ENCODE measurements at regions not wholly inside any gene's neighbourhood (a gene's known extent, or its start where the extent isn't known, plus 50 kb on each side); places are given as distances from the start of the nearest gene placed in this dataset.

DNA sequence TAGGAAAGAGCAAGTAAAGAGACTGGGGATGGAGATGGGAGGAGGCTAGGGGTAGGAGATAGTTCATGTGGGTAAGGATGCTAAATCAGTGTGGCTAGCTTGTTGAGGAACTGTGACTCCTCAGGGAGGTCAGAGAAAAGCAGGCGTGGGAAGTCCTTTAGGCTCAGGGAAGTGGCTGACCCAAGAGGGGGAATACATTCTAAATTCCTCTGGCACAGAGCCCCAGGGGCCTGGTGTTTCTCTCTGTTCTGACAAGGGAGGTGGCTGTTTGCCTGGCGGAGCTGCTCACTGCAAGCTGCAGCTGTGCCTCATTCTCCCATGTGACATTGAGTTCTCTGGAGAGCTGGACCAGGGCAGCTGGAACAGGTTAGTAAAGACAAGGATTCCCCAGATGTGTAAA is 152.2 kb upstream of the SLC38A2 start:
- H3K9ac ChIP-seq (ENCODE audit: low read length) = peak overlapping the region; percentile 57
- DNase-seq (ENCODE audit: low read depth) = peak; percentile 92
- H3K9me3 ChIP-seq (ENCODE audit: control insufficient read depth, low read length) = no peaks in the 10 kb centered on the region
- H3K27me3 ChIP-seq (replicated peaks; ENCODE audit: control insufficient read depth, insufficient read depth, low read length) = no peaks in the 10 kb centered on the region
- H3K4me3 ChIP-seq (ENCODE audit: low read length) = no peak overlapping the region
- no peaks in the 10 kb centered on the region for H3K36me3 ChIP-seq (ENCODE audit: control insufficient read depth, insufficient read depth, low read length, severe bottlenecking)
- H3K4me1 ChIP-seq (ENCODE audit: control insufficient read depth, insufficient read depth, low read length) = peaks cover 42% of the 10 kb centered on the region

- Histone ChIP-seq H3K4me1 (ENCODE audit: control insufficient read depth, insufficient read depth, low read length) (peaks cover 48% of the 10 kb centered on the region), H3K9me3 (ENCODE audit: control insufficient read depth, low read length) (no peaks in the 10 kb centered on the region), H3K4me3 (ENCODE audit: low read length) (no peak overlapping the region), H3K36me3 (ENCODE audit: control insufficient read depth, insufficient read depth, low read length, severe bottlenecking) (no peaks in the 10 kb centered on the region), H3K9ac (ENCODE audit: low read length) (peak overlapping the region; percentile 57), H3K27me3 (replicated peaks; ENCODE audit: control insufficient read depth, insufficient read depth, low read length) (no peaks in the 10 kb centered on the region)
- peak; percentile 75 for DNase-seq (ENCODE audit: low read depth)
Measured at GRCh38 chr12:46523863-46524770, 151.5 kb upstream of the SLC38A2 start.

DNA sequence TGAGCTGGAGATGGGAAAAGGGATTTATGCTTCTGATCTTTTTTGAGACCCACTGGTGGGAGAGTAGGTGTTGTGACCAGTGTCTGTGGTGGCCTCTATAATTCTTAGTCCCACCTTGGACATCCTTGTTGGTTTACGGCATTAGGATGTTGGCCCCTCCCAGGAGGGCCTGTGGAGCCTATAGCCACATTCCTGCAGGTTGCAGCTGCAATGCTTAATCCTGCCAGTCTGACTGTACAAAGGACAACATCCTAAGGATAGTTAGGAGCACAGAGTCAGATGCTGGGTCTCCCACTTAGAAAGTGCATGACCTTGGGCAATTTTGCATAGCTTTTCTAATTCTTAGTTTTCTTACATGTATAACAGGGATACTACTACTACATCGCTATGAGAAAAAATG is 150.9 kb upstream of the SLC38A2 start:
- Histone ChIP-seq H3K9me3 (ENCODE audit: control insufficient read depth, low read length) (no peaks in the 10 kb centered on the region), H3K36me3 (ENCODE audit: control insufficient read depth, insufficient read depth, low read length, severe bottlenecking) (no peaks in the 10 kb centered on the region), H3K4me3 (ENCODE audit: low read length) (no peak overlapping the region), H3K9ac (ENCODE audit: low read length) (peak overlapping the region; percentile 41), H3K4me1 (ENCODE audit: control insufficient read depth, insufficient read depth, low read length) (peaks cover 55% of the 10 kb centered on the region), H3K27me3 (replicated peaks; ENCODE audit: control insufficient read depth, insufficient read depth, low read length) (no peaks in the 10 kb centered on the region)
- peak; percentile 36 for DNase-seq (ENCODE audit: low read depth)

DNA sequence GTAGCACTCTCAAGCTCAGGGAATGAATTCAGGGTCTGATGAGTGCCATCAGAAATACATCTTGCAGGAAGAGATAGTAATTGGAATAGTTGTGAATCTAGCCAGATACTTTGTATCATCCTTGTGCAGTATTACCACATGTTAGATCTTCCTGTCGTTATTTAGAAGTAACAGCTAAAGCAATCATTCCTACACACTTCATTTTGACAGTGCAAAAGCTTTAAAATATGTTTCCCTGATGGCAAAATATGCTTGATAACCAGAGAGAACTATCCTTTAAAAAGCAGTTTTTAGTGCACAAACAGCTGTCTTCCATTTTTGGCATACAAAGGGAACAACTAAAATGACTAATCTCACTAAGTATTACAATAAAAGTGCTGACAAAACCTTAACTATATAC is 149.5 kb upstream of the SLC38A2 start:
- peak; percentile 25 for DNase-seq (ENCODE audit: low read depth)
- Histone ChIP-seq H3K9me3 (ENCODE audit: control insufficient read depth, low read length) (no peaks in the 10 kb centered on the region), H3K36me3 (ENCODE audit: control insufficient read depth, insufficient read depth, low read length, severe bottlenecking) (no peaks in the 10 kb centered on the region), H3K4me1 (ENCODE audit: control insufficient read depth, insufficient read depth, low read length) (peaks cover 68% of the 10 kb centered on the region), H3K9ac (ENCODE audit: low read length) (peak overlapping the region; percentile 74), H3K4me3 (ENCODE audit: low read length) (peak overlapping the region; percentile 14), H3K27me3 (replicated peaks; ENCODE audit: control insufficient read depth, insufficient read depth, low read length) (no peaks in the 10 kb centered on the region)

DNA sequence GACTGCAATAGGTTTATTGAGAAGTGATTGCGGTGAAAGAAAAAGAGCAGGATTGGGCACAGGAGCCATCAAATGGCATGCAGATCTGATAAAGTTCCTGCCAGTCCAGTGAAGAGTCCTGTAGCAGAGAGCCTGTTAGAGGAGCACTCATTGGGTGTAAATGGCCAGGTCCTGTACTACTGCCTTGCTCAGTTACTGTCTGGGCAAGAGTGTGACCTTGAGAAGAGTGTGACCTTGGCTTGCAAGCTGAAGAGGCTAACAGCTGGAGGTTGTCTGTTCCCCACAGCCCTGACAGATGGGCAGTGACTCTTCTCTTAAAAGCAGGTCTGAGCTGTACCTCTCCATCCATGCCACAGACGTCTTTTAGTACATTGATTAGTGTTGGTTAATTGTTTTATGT is 148.6 kb upstream of the SLC38A2 start:
- no peaks in the 10 kb centered on the region for H3K9me3 ChIP-seq (ENCODE audit: control insufficient read depth, low read length)
- no peaks in the 10 kb centered on the region for H3K27me3 ChIP-seq (replicated peaks; ENCODE audit: control insufficient read depth, insufficient read depth, low read length)
- peak overlapping the region; percentile 74 for H3K9ac ChIP-seq (ENCODE audit: low read length)
- peaks cover 71% of the 10 kb centered on the region for H3K4me1 ChIP-seq (ENCODE audit: control insufficient read depth, insufficient read depth, low read length)
- no peaks in the 10 kb centered on the region for H3K36me3 ChIP-seq (ENCODE audit: control insufficient read depth, insufficient read depth, low read length, severe bottlenecking)
- H3K4me3 ChIP-seq (ENCODE audit: low read length) = no peak overlapping the region
- DNase-seq (ENCODE audit: low read depth) = no peak

GRCh38 chr12:46519407-46519806 is 146.8 kb upstream of the SLC38A2 start:
- no peaks in the 10 kb centered on the region for H3K27me3 ChIP-seq (replicated peaks; ENCODE audit: control insufficient read depth, insufficient read depth, low read length)
- no peak overlapping the region for H3K4me3 ChIP-seq (ENCODE audit: low read length)
- H3K4me1 ChIP-seq (ENCODE audit: control insufficient read depth, insufficient read depth, low read length) = peaks cover 59% of the 10 kb centered on the region
- H3K9me3 ChIP-seq (ENCODE audit: control insufficient read depth, low read length) = no peaks in the 10 kb centered on the region
- H3K36me3 ChIP-seq (ENCODE audit: control insufficient read depth, insufficient read depth, low read length, severe bottlenecking) = no peaks in the 10 kb centered on the region
- peak overlapping the region; percentile 80 for H3K9ac ChIP-seq (ENCODE audit: low read length)
- no peak for DNase-seq (ENCODE audit: low read depth)

DNA sequence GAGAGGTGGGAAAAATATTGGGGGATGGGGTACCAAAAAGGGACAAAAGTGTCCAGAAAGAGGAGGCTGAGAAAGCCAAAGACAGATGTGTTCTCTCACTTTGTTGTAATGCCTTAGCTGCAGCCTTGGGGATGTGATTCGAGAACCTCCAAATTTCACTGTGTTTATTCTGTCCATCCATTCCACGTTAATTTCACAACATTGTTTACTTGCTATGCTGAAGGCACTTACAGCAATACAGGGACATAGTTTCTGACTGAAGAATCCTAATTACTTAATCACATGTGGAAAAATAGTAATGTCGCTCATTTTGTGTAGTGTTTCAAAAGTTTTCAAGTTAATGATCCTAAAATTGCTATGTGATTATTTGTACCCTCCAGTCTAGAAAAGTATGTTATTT is 146.2 kb upstream of the SLC38A2 start:
- Histone ChIP-seq H3K27me3 (replicated peaks; ENCODE audit: control insufficient read depth, insufficient read depth, low read length) (no peaks in the 10 kb centered on the region), H3K4me1 (ENCODE audit: control insufficient read depth, insufficient read depth, low read length) (peaks cover 52% of the 10 kb centered on the region), H3K4me3 (ENCODE audit: low read length) (no peak overlapping the region), H3K9me3 (ENCODE audit: control insufficient read depth, low read length) (peaks cover 2% of the 10 kb centered on the region), H3K9ac (ENCODE audit: low read length) (peak overlapping the region; percentile 80), H3K36me3 (ENCODE audit: control insufficient read depth, insufficient read depth, low read length, severe bottlenecking) (no peaks in the 10 kb centered on the region)
- peak; percentile 54 for DNase-seq (ENCODE audit: low read depth)

DNA sequence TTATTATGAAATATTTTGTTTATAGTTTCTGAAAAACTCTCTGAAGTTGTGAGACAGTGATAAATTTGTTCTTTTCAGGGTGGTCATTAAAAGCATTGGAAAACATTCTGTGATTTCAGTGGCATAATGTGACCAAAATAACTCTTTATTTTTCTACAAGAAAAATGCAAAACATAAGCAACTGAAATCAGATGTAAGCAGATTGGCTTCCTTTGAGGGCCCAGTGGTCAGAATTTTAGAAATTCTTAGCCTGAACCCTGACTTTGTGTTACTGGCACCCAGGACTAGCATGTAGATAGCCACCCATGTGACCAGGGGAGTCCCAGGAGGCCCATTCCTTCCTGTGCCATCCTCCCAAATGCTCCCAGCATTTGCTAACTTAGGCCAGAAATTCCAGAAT is 145.6 kb upstream of the SLC38A2 start:
- H3K27me3 ChIP-seq (replicated peaks; ENCODE audit: control insufficient read depth, insufficient read depth, low read length) = no peaks in the 10 kb centered on the region
- H3K36me3 ChIP-seq (ENCODE audit: control insufficient read depth, insufficient read depth, low read length, severe bottlenecking) = no peaks in the 10 kb centered on the region
- H3K4me3 ChIP-seq (ENCODE audit: low read length) = no peak overlapping the region
- peak overlapping the region; percentile 80 for H3K9ac ChIP-seq (ENCODE audit: low read length)
- DNase-seq (ENCODE audit: low read depth) = peak; percentile 28
- peaks cover 2% of the 10 kb centered on the region for H3K9me3 ChIP-seq (ENCODE audit: control insufficient read depth, low read length)
- peaks cover 47% of the 10 kb centered on the region for H3K4me1 ChIP-seq (ENCODE audit: control insufficient read depth, insufficient read depth, low read length)

GRCh38 chr12:46517579-46517962 is 145.0 kb upstream of the SLC38A2 start:
- peaks cover 2% of the 10 kb centered on the region for H3K9me3 ChIP-seq (ENCODE audit: control insufficient read depth, low read length)
- peak overlapping the region; percentile 73 for H3K9ac ChIP-seq (ENCODE audit: low read length)
- peaks cover 42% of the 10 kb centered on the region for H3K4me1 ChIP-seq (ENCODE audit: control insufficient read depth, insufficient read depth, low read length)
- no peak for DNase-seq (ENCODE audit: low read depth)
- H3K27me3 ChIP-seq (replicated peaks; ENCODE audit: control insufficient read depth, insufficient read depth, low read length) = no peaks in the 10 kb centered on the region
- no peaks in the 10 kb centered on the region for H3K36me3 ChIP-seq (ENCODE audit: control insufficient read depth, insufficient read depth, low read length, severe bottlenecking)
- H3K4me3 ChIP-seq (ENCODE audit: low read length) = no peak overlapping the region

- Histone ChIP-seq H3K9me3 (ENCODE audit: control insufficient read depth, low read length) (peaks cover 2% of the 10 kb centered on the region), H3K4me1 (ENCODE audit: control insufficient read depth, insufficient read depth, low read length) (peaks cover 37% of the 10 kb centered on the region), H3K9ac (ENCODE audit: low read length) (peak overlapping the region; percentile 73), H3K27me3 (replicated peaks; ENCODE audit: control insufficient read depth, insufficient read depth, low read length) (no peaks in the 10 kb centered on the region), H3K36me3 (ENCODE audit: control insufficient read depth, insufficient read depth, low read length, severe bottlenecking) (no peaks in the 10 kb centered on the region), H3K4me3 (ENCODE audit: low read length) (no peak overlapping the region)
- DNase-seq (ENCODE audit: low read depth) = no peak
Measured at GRCh38 chr12:46516933-46517578, 144.5 kb upstream of the SLC38A2 start.

DNA sequence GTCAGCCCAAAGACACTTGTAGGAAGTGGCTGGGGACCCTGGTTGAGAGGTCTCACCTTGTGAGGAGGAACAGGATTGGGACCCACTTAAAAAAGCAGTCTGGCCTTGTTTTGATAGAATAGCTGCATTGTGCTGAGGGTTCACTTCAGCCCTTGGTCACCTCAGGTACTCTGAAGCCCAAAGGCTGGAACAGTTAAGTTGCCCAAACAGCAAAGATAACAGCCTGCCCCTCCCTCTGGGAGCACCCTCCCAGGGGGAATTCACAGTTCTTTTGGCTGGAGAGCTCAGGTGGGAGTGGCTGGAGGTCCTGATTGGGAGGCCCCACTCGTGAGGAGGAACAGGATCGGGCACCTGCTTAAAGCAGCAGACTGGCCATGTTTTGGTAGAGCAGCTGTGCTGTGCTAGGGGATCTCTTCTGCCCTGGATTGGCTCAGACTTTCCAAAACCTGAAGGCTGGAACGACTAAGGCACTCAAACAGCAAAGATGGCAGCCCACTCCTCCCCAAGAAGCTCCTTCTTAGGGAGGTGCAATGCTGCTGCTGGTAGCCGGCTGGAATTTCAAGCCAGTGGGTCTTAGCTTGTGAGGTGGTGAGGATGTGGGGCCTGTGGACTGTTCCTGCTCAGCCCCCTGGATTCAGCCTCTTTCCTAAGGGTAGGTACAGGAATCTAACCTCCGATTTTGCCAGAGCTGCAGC is 143.8 kb upstream of the SLC38A2 start:
- Histone ChIP-seq H3K27me3 (replicated peaks; ENCODE audit: control insufficient read depth, insufficient read depth, low read length) (no peaks in the 10 kb centered on the region), H3K4me1 (ENCODE audit: control insufficient read depth, insufficient read depth, low read length) (peaks cover 32% of the 10 kb centered on the region), H3K4me3 (ENCODE audit: low read length) (no peak overlapping the region), H3K9me3 (ENCODE audit: control insufficient read depth, low read length) (peaks cover 5% of the 10 kb centered on the region), H3K36me3 (ENCODE audit: control insufficient read depth, insufficient read depth, low read length, severe bottlenecking) (no peaks in the 10 kb centered on the region), H3K9ac (ENCODE audit: low read length) (no peak overlapping the region)
- DNase-seq (ENCODE audit: low read depth) = no peak

Measured in adipocyte (in vitro differentiated cells).